Keratinocyte (primary cell): ENCODE measurements at regions not wholly inside any gene's neighbourhood (a gene's known extent, or its start where the extent isn't known, plus 50 kb on each side); places are given as distances from the start of the nearest gene placed in this dataset.

Source experiments
- DNase-seq: peaks from one replicate; pipeline ENCODE4 v3.0.0-alpha.2; 2011; ENCODE audit warnings: low read depth, missing footprints, low spot score
- FAIRE-seq: peaks from 2 replicates; lab custom pipeline; 2011; peaks lifted over from hg19 to GRCh38; lab: Jason Lieb, UNC
- H2AFZ ChIP-seq: 2 replicates; pipeline ENCODE4 v1.6.0; 2012; ENCODE audit warnings: low read length, control low read depth, inconsistent platforms; ENCODE audit not compliant: control insufficient read depth
- H3K27ac ChIP-seq: 2 replicates; pipeline ENCODE4 v1.5.1; 2011; ENCODE audit warnings: low read length; ENCODE audit not compliant: control insufficient read depth, insufficient read depth
- H3K27me3 ChIP-seq: 3 replicates; pipeline ENCODE4 v1.6.0; 2011; ENCODE audit warnings: low read length; ENCODE audit not compliant: control insufficient read depth, insufficient read depth; ENCODE audit errors: extremely low read depth
- H3K36me3 ChIP-seq, 2 experiments: 2 replicates in 1 of 2; 3 replicates in 1 of 2; pipeline ENCODE4 v1.5.1; 2011; ENCODE audit warnings: low read length in 2 of 2, mild to moderate bottlenecking in 1 of 2; ENCODE audit not compliant: control insufficient read depth in 2 of 2, insufficient read depth in 2 of 2; ENCODE audit errors: extremely low read depth in 1 of 2
- H3K4me1 ChIP-seq: 3 replicates; pipeline ENCODE4 v1.5.1; 2011; ENCODE audit warnings: low read length; ENCODE audit not compliant: control insufficient read depth, insufficient read depth; ENCODE audit errors: extremely low read depth
- H3K4me2 ChIP-seq: 3 replicates; pipeline ENCODE4 v1.6.0; 2011; ENCODE audit warnings: low read depth, low read length; ENCODE audit not compliant: control insufficient read depth, insufficient read depth; ENCODE audit errors: extremely low read depth
- H3K4me3 ChIP-seq, 3 experiments: fragments of 200-600 bp in 1 of 3; sonication (generic) in 1 of 3; 2 replicates in 2 of 3; 3 replicates in 1 of 3; pipeline ENCODE4 v1.5.1; 2011 to 2016; ENCODE audit warnings: low read length in 3 of 3, mild to moderate bottlenecking in 3 of 3, control low read depth in 2 of 3, inconsistent platforms in 1 of 3, low read depth in 1 of 3, mixed read lengths in 1 of 3, mixed run types in 1 of 3, moderate library complexity in 1 of 3; ENCODE audit not compliant: control insufficient read depth in 2 of 3, insufficient read depth in 2 of 3; ENCODE audit errors: extremely low read depth in 1 of 3
- H3K79me2 ChIP-seq: 2 replicates; pipeline ENCODE4 v1.6.0; 2012; ENCODE audit warnings: low read length; ENCODE audit not compliant: control insufficient read depth, insufficient read depth
- H3K9ac ChIP-seq: 3 replicates; pipeline ENCODE4 v1.6.0; 2011; ENCODE audit warnings: low read length; ENCODE audit not compliant: control insufficient read depth, insufficient read depth; ENCODE audit errors: extremely low read depth
- H3K9me1 ChIP-seq: 3 replicates; pipeline ENCODE4 v1.6.0; 2011; ENCODE audit warnings: low read length; ENCODE audit not compliant: control insufficient read depth, insufficient read depth; ENCODE audit errors: extremely low read depth
- H3K9me3 ChIP-seq: 2 replicates; pipeline ENCODE4 v1.5.1; 2012; ENCODE audit warnings: low read depth, low read length; ENCODE audit not compliant: control insufficient read depth
- H4K20me1 ChIP-seq: 3 replicates; pipeline ENCODE4 v1.6.0; 2011; ENCODE audit warnings: low read length; ENCODE audit not compliant: control insufficient read depth, insufficient read depth; ENCODE audit errors: extremely low read depth
- EZH2 ChIP-seq: IDR thresholded peaks from one replicate; pipeline ENCODE4 v1.6.1; 2012; ENCODE audit warnings: inconsistent platforms, mild to moderate bottlenecking, low read length, moderate library complexity
- dilution Hi-C: fragments of 300-500 bp; cut with MboI; formaldehyde crosslinking; loops from one replicate; pipeline ENCODE4 v1.7.0; 2020; ENCODE audit warnings: low sequenced_read_pairs; ENCODE audit not compliant: extremely low pct_ligation_motif_present
- TF ChIP-seq, protein P1 (sequence below), 3 experiments: IDR thresholded peaks in 1 of 3; conservative IDR thresholded peaks in 1 of 3; optimal IDR thresholded peaks in 1 of 3; 2 replicates in 2 of 3; 3 replicates in 1 of 3; pipeline versions ENCODE3 to v1.5.1; 2011; ENCODE audit warnings: low read length in 3 of 3, mild to moderate bottlenecking in 3 of 3, moderate library complexity in 2 of 3, control low read depth in 1 of 3, inconsistent platforms in 1 of 3; ENCODE audit not compliant: insufficient read depth in 2 of 3; ENCODE audit errors: extremely low read depth in 1 of 3

DNA sequence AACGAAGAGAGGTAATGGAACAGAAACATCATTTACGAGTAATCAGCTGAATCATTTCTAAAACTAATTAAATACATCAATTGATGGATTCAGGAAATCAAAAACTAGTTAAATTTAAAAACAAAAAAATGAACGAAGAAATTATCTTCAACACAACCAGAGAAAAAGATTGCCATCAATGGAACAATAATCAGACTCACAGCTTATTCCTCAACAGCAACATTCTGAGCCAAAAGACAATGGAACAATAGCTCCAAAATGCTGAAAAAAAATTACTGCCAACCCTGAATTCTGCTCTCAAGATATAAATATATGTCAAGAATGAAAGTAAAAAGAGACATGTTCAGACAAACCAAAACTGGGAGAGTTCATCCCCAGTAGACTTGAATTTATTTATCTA is 65.5 kb upstream of the KLF3 start:
- DNase-seq (no peak), FAIRE-seq (no peak)
- H2AFZ ChIP-seq, result no peak overlapping the region
- dilution Hi-C loops, result no loop called here
- H3K9ac ChIP-seq, result no peak overlapping the region
- no peak overlapping the region for H3K27ac ChIP-seq
- no peak overlapping the region for H3K4me3 ChIP-seq
- no peaks in the 10 kb centered on the region for H3K36me3 ChIP-seq
- peaks cover 5% of the 10 kb centered on the region for H3K4me1 ChIP-seq
- no peaks in the 10 kb centered on the region for H3K9me3 ChIP-seq
- no peaks in the 10 kb centered on the region for H4K20me1 ChIP-seq
- TF ChIP-seq, protein P1, sequence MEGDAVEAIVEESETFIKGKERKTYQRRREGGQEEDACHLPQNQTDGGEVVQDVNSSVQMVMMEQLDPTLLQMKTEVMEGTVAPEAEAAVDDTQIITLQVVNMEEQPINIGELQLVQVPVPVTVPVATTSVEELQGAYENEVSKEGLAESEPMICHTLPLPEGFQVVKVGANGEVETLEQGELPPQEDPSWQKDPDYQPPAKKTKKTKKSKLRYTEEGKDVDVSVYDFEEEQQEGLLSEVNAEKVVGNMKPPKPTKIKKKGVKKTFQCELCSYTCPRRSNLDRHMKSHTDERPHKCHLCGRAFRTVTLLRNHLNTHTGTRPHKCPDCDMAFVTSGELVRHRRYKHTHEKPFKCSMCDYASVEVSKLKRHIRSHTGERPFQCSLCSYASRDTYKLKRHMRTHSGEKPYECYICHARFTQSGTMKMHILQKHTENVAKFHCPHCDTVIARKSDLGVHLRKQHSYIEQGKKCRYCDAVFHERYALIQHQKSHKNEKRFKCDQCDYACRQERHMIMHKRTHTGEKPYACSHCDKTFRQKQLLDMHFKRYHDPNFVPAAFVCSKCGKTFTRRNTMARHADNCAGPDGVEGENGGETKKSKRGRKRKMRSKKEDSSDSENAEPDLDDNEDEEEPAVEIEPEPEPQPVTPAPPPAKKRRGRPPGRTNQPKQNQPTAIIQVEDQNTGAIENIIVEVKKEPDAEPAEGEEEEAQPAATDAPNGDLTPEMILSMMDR (optimal IDR thresholded peaks at IDR 0.05 in 1 of 3, IDR thresholded peaks at IDR 0.05 in 1 of 3, conservative IDR thresholded peaks at IDR 0.05 in 1 of 3; ENCODE audit: extremely low read depth in 1 of 3, insufficient read depth in 2 of 3, low read length in 3 of 3), result no peak
- no peak for TF ChIP-seq EZH2
- H3K9me1 ChIP-seq, result no peaks in the 10 kb centered on the region
- H3K79me2 ChIP-seq, result no peaks in the 10 kb centered on the region
- no peak overlapping the region for H3K4me2 ChIP-seq
- H3K27me3 ChIP-seq, result no peaks in the 10 kb centered on the region

DNA sequence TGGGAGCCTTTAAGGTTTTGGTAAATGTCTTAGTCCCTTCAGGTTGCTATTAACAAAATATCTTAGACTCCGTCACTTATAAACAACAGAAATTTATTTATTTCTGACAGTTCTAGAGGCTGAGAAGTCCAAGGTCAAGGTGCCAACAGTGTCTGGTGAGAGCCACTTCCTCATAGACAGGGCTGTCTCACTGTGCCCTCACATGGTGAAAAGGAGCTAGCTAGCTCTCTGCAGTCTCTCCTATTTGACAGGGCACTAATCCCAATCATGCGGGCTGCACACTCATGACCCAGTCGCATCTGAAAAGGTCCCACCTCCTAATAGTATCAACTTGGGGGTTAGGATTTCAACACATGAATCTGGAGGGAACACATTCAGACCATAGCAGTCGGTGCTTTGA is 63.4 kb upstream of the KLF3 start:
- TF ChIP-seq EZH2, result no peak
- TF ChIP-seq, protein P1 (optimal IDR thresholded peaks at IDR 0.05 in 1 of 3, IDR thresholded peaks at IDR 0.05 in 1 of 3, conservative IDR thresholded peaks at IDR 0.05 in 1 of 3; ENCODE audit: extremely low read depth in 1 of 3, insufficient read depth in 2 of 3, low read length in 3 of 3), result peak in 1 of 3 experiments; percentile 41
- Histone ChIP-seq H3K9me1 (no peaks in the 10 kb centered on the region), H3K27ac (no peak overlapping the region), H3K9me3 (no peaks in the 10 kb centered on the region), H3K79me2 (no peaks in the 10 kb centered on the region), H3K4me1 (peaks cover 5% of the 10 kb centered on the region), H2AFZ (no peak overlapping the region), H3K9ac (no peak overlapping the region), H3K4me2 (no peak overlapping the region), H3K4me3 (no peak overlapping the region), H4K20me1 (no peaks in the 10 kb centered on the region), H3K27me3 (no peaks in the 10 kb centered on the region), H3K36me3 (no peaks in the 10 kb centered on the region)
- no peak for DNase-seq
- peak; percentile 41 for FAIRE-seq
- dilution Hi-C loops, result no loop called here
